ENCODE measurements at regions not wholly inside any gene's neighbourhood (a gene's known extent, or its start where the extent isn't known, plus 50 kb on each side); places are given as distances from the start of the nearest gene placed in this dataset.

DNA sequence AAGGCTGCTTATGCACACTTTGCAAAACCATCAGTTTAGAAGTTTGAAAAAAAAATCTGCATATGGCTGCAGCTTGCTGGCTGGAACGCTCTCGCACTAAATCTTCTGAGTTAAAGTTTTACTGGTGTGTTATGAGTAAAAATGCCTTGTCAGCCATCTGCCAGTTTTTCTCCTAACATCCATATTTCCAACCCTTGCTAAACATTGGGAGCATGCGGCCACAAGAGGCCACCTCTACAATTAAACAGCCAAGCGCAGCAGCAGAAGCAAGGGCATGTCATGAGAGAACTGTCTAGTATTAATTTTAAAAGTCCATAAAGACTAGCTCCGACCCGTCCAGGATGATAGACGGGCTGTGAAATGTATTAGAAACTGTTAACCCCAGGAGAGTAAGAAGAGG, 248.3 kb downstream of the TSHZ3 start:
- no peaks in the 10 kb centered on the region for H3K9me3 Mint-ChIP-seq
- no peaks in the 10 kb centered on the region for H3K27me3 Mint-ChIP-seq (ENCODE audit: low read depth)
- no peak overlapping the region for H3K4me3 Mint-ChIP-seq
- POLR2A ChIA-PET, result no interaction called here
- ATAC-seq, result no peak
- TF ChIP-seq, protein P1, sequence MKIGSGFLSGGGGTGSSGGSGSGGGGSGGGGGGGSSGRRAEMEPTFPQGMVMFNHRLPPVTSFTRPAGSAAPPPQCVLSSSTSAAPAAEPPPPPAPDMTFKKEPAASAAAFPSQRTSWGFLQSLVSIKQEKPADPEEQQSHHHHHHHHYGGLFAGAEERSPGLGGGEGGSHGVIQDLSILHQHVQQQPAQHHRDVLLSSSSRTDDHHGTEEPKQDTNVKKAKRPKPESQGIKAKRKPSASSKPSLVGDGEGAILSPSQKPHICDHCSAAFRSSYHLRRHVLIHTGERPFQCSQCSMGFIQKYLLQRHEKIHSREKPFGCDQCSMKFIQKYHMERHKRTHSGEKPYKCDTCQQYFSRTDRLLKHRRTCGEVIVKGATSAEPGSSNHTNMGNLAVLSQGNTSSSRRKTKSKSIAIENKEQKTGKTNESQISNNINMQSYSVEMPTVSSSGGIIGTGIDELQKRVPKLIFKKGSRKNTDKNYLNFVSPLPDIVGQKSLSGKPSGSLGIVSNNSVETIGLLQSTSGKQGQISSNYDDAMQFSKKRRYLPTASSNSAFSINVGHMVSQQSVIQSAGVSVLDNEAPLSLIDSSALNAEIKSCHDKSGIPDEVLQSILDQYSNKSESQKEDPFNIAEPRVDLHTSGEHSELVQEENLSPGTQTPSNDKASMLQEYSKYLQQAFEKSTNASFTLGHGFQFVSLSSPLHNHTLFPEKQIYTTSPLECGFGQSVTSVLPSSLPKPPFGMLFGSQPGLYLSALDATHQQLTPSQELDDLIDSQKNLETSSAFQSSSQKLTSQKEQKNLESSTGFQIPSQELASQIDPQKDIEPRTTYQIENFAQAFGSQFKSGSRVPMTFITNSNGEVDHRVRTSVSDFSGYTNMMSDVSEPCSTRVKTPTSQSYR (CRISPR knock-in tag; IDR thresholded peaks at IDR 0.05), result no peak
- TF ChIP-seq, protein P2, sequence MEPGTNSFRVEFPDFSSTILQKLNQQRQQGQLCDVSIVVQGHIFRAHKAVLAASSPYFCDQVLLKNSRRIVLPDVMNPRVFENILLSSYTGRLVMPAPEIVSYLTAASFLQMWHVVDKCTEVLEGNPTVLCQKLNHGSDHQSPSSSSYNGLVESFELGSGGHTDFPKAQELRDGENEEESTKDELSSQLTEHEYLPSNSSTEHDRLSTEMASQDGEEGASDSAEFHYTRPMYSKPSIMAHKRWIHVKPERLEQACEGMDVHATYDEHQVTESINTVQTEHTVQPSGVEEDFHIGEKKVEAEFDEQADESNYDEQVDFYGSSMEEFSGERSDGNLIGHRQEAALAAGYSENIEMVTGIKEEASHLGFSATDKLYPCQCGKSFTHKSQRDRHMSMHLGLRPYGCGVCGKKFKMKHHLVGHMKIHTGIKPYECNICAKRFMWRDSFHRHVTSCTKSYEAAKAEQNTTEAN (CRISPR knock-in tag; IDR thresholded peaks at IDR 0.05), result no peak
- TF ChIP-seq ELF4 (CRISPR knock-in tag; IDR thresholded peaks at IDR 0.05; ENCODE audit: low read depth), result no peak
- TF ChIP-seq, protein P3, sequence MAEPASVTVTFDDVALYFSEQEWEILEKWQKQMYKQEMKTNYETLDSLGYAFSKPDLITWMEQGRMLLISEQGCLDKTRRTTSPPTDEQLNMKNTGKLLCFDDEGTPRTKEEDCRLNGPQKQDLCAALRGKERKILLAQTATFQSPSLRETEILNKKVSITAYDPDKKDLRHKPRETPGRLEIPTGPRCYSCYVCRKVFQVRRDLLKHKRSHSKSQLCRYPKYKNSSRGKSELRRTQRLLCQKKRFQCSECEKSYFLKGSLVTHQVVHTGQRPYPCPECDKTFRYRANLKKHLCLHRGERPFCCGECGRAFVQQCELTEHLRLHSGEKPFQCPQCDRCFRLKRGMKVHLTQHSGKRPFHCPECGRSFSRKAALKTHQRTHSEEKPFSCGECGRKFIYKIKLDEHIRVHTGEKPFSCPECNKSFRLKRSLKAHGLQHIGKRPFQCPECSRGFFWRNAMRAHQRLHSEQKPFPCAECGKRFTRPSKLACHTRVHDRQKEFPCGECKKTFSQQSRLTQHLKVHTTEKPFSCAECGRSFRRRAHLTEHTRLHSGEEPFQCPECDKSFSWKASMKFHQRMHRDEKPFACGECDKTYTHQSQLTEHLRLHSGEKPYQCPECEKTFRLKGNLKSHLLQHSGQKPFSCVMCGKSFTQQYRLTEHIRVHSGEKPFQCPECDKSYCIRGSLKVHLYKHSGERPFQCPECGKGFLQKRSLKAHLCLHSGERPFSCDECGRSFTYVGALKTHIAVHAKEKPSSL (CRISPR knock-in tag; conservative IDR thresholded peaks at IDR 0.05), result no peak
- no peak for TF ChIP-seq ETV6 (CRISPR knock-in tag; IDR thresholded peaks at IDR 0.05)
- no peak for TF ChIP-seq ZNF263 (CRISPR knock-in tag; IDR thresholded peaks at IDR 0.05; ENCODE audit: low read depth)
- TF ChIP-seq, protein P4, sequence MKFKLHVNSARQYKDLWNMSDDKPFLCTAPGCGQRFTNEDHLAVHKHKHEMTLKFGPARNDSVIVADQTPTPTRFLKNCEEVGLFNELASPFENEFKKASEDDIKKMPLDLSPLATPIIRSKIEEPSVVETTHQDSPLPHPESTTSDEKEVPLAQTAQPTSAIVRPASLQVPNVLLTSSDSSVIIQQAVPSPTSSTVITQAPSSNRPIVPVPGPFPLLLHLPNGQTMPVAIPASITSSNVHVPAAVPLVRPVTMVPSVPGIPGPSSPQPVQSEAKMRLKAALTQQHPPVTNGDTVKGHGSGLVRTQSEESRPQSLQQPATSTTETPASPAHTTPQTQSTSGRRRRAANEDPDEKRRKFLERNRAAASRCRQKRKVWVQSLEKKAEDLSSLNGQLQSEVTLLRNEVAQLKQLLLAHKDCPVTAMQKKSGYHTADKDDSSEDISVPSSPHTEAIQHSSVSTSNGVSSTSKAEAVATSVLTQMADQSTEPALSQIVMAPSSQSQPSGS (CRISPR knock-in tag; IDR thresholded peaks at IDR 0.05; ENCODE audit: borderline replicate concordance, low read depth), result no peak
- TF ChIP-seq, protein P5, sequence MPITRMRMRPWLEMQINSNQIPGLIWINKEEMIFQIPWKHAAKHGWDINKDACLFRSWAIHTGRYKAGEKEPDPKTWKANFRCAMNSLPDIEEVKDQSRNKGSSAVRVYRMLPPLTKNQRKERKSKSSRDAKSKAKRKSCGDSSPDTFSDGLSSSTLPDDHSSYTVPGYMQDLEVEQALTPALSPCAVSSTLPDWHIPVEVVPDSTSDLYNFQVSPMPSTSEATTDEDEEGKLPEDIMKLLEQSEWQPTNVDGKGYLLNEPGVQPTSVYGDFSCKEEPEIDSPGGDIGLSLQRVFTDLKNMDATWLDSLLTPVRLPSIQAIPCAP (CRISPR knock-in tag; IDR thresholded peaks at IDR 0.05), result no peak
- TF ChIP-seq FOXJ3 (CRISPR knock-in tag; IDR thresholded peaks at IDR 0.05; ENCODE audit: borderline replicate concordance), result no peak
- TF ChIP-seq NFATC4 (CRISPR knock-in tag; IDR thresholded peaks at IDR 0.05), result no peak
- TF ChIP-seq, protein P6, sequence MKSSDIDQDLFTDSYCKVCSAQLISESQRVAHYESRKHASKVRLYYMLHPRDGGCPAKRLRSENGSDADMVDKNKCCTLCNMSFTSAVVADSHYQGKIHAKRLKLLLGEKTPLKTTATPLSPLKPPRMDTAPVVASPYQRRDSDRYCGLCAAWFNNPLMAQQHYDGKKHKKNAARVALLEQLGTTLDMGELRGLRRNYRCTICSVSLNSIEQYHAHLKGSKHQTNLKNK (CRISPR knock-in tag; IDR thresholded peaks at IDR 0.05), result no peak
- no peak for TF ChIP-seq EMX1 (CRISPR knock-in tag; IDR thresholded peaks at IDR 0.05)
- TF ChIP-seq, protein P7, sequence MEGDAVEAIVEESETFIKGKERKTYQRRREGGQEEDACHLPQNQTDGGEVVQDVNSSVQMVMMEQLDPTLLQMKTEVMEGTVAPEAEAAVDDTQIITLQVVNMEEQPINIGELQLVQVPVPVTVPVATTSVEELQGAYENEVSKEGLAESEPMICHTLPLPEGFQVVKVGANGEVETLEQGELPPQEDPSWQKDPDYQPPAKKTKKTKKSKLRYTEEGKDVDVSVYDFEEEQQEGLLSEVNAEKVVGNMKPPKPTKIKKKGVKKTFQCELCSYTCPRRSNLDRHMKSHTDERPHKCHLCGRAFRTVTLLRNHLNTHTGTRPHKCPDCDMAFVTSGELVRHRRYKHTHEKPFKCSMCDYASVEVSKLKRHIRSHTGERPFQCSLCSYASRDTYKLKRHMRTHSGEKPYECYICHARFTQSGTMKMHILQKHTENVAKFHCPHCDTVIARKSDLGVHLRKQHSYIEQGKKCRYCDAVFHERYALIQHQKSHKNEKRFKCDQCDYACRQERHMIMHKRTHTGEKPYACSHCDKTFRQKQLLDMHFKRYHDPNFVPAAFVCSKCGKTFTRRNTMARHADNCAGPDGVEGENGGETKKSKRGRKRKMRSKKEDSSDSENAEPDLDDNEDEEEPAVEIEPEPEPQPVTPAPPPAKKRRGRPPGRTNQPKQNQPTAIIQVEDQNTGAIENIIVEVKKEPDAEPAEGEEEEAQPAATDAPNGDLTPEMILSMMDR (IDR thresholded peaks at IDR 0.05), result no peak
- no peak for TF ChIP-seq RORB (CRISPR knock-in tag; IDR thresholded peaks at IDR 0.05)
- CTCF ChIA-PET, result interaction anchor here (0.6 to 5.2 kb wide), 5 partner anchors 9 to 962 kb away, joined by 3 to 37 read pairs (median 4); no protein-coding TSS in a partner anchor
- no peaks in the 10 kb centered on the region for H3K36me3 Mint-ChIP-seq
- H3K27ac Mint-ChIP-seq, result no peak overlapping the region
- H3K4me1 Mint-ChIP-seq, result peaks cover 49% of the 10 kb centered on the region
- no peak for DNase-seq (ENCODE audit: low spot score)

DNA sequence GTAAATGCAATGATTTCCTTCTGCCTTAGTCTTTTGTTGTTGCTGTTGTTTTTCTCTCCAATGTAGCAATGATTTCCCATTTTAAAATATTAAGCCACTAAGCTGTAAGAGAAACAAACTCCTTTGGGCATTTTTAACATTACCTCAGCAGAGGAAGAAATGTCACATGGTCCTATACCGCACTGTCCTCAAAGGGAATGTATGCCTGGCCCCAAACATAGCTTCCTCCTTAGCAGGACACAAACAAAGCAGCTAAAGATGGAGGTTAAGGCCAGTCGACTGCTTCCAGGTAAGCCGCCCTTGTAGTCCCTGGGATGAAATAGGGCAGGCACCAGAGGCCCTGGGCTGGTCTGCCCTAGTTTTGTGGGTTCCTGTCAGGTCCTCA, 249.0 kb downstream of the TSHZ3 start:
- no peak for DNase-seq (ENCODE audit: low spot score)
- POLR2A ChIA-PET, result no interaction called here
- H3K9me3 Mint-ChIP-seq, result no peaks in the 10 kb centered on the region
- H3K27ac Mint-ChIP-seq, result no peak overlapping the region
- H3K36me3 Mint-ChIP-seq, result no peaks in the 10 kb centered on the region
- CTCF ChIA-PET, result interaction anchor here (1.3 to 5.2 kb wide), 4 partner anchors 10 to 314 kb away, joined by 3 to 37 read pairs (median 4); no protein-coding TSS in a partner anchor
- H3K27me3 Mint-ChIP-seq (ENCODE audit: low read depth), result no peaks in the 10 kb centered on the region
- peaks cover 41% of the 10 kb centered on the region for H3K4me1 Mint-ChIP-seq
- H3K4me3 Mint-ChIP-seq, result no peak overlapping the region
- ATAC-seq, result no peak
- TF ChIP-seq, protein P8, sequence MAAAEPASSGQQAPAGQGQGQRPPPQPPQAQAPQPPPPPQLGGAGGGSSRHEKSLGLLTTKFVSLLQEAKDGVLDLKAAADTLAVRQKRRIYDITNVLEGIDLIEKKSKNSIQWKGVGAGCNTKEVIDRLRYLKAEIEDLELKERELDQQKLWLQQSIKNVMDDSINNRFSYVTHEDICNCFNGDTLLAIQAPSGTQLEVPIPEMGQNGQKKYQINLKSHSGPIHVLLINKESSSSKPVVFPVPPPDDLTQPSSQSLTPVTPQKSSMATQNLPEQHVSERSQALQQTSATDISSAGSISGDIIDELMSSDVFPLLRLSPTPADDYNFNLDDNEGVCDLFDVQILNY (CRISPR knock-in tag; IDR thresholded peaks at IDR 0.05), result no peak
- TF ChIP-seq ZNF416 (CRISPR knock-in tag; IDR thresholded peaks at IDR 0.05) (no peak), CREB1 (CRISPR knock-in tag; IDR thresholded peaks at IDR 0.05) (no peak), TEAD1 (CRISPR knock-in tag; IDR thresholded peaks at IDR 0.05) (no peak), NFATC4 (CRISPR knock-in tag; IDR thresholded peaks at IDR 0.05) (no peak), MYBL2 (CRISPR knock-in tag; IDR thresholded peaks at IDR 0.05) (no peak)
- TF ChIP-seq, protein P5 (CRISPR knock-in tag; IDR thresholded peaks at IDR 0.05), result no peak
- TF ChIP-seq, protein P4 (CRISPR knock-in tag; IDR thresholded peaks at IDR 0.05; ENCODE audit: borderline replicate concordance, low read depth), result no peak
